ENCODE measurements at regions not wholly inside any gene's neighbourhood (a gene's known extent, or its start where the extent isn't known, plus 50 kb on each side); places are given as distances from the start of the nearest gene placed in this dataset.

GRCh38 chr7:124566583-124566982, 199.0 kb downstream of the GPR37 start:
- no peak overlapping the region for H3K4me3 ChIP-seq (ENCODE audit: extremely low read depth in 1 of 4, insufficient read depth in 2 of 4, low read depth in 3 of 4, low read length in 4 of 4)
- no peak overlapping the region for H3K23ac ChIP-seq (ENCODE audit: insufficient read length)
- H2BK120ac ChIP-seq (replicated peaks; ENCODE audit: low read depth, low read length), result no peak overlapping the region
- H3K27me3 ChIP-seq (replicated peaks in 1 of 4; ENCODE audit: control insufficient read depth in 3 of 4, extremely low read depth in 1 of 4, insufficient read depth in 3 of 4, low read length in 3 of 4), result no peaks in the 10 kb centered on the region
- DNase-seq (ENCODE audit: low read depth in 1 of 2, low spot score in 2 of 2) (peak in 1 of 2 experiments; percentile 13), FAIRE-seq (no peak)
- H3K23me2 ChIP-seq (ENCODE audit: low read depth, low read length), result no peaks in the 10 kb centered on the region; the same call in 1 of the 2 replicates
- H2AK5ac ChIP-seq (ENCODE audit: low read depth, low read length), result no peak overlapping the region
- no peak overlapping the region for H3K4me2 ChIP-seq (ENCODE audit: insufficient read depth in 1 of 2, low read depth in 2 of 2, low read length in 2 of 2)
- H3K36me3 ChIP-seq (ENCODE audit: control insufficient read depth in 2 of 4, insufficient read depth in 4 of 4, low read length in 3 of 4), result no peaks in the 10 kb centered on the region
- no peak overlapping the region for H3K18ac ChIP-seq (ENCODE audit: extremely low read depth, low read length)
- no peak overlapping the region for H3K56ac ChIP-seq (replicated peaks; ENCODE audit: insufficient read length, low read depth, low read length)
- no peak overlapping the region for H4K91ac ChIP-seq (replicated peaks; ENCODE audit: insufficient read length, low read length)
- H4K20me1 ChIP-seq (replicated peaks in 1 of 2; ENCODE audit: control insufficient read depth in 1 of 2, insufficient read depth in 2 of 2, low read length in 2 of 2), result no peaks in the 10 kb centered on the region
- H2AFZ ChIP-seq (ENCODE audit: low read length), result 0 out of 2 replicates have a peak overlapping the region, but pooled peaks have one; percentile 17
- WGBS, 2 experiments (ENCODE audit: extremely low coverage in 1 of 2, insufficient coverage in 1 of 2, insufficient read length in 1 of 2, insufficient replicate concordance in 2 of 2, low coverage in 1 of 2, low lambda C conversion rate in 2 of 2, missing lambda C conversion rate in 1 of 2), result 76% methylated on average over 5 of the region's 5 CpGs; no CpG with 5 or more reads in 1 of the 2 experiments
- H2BK15ac ChIP-seq (ENCODE audit: low read length), result no peak overlapping the region
- ChIA-PET POLR2A (ENCODE audit: partially characterized antibody) (no interaction called here), CTCF (ENCODE audit: partially characterized antibody) (interaction anchor here (1.5 kb wide), 1 partner anchor 218 kb away, joined by 3 read pairs; no protein-coding TSS in a partner anchor)
- no peak overlapping the region for H3K27ac ChIP-seq (ENCODE audit: low read depth, low read length)
- H3K9me3 ChIP-seq (ENCODE audit: insufficient read depth in 2 of 2, low read depth in 1 of 2, low read length in 1 of 2), result no peaks in the 10 kb centered on the region
- no peaks in the 10 kb centered on the region; a peak in 1 of 7 replicates for H3K4me1 ChIP-seq (replicated peaks in 1 of 4; ENCODE audit: control insufficient read depth in 3 of 4, insufficient read depth in 4 of 4, low read length in 3 of 4)
- H4K5ac ChIP-seq (ENCODE audit: insufficient read length, low read depth, low read length), result no peak overlapping the region
- H3K4ac ChIP-seq (replicated peaks; ENCODE audit: insufficient read length, low read depth, low read length), result no peak overlapping the region
- no peaks in the 10 kb centered on the region for H3K79me2 ChIP-seq (ENCODE audit: control insufficient read depth in 1 of 2, insufficient read depth in 2 of 2, low read length in 2 of 2)
- no peak overlapping the region for H3K9ac ChIP-seq (replicated peaks in 1 of 4; ENCODE audit: extremely low read depth in 1 of 4, low read depth in 3 of 4, low read length in 3 of 4)
- H4K8ac ChIP-seq (ENCODE audit: extremely low read depth, insufficient read depth, low read length), result no peak overlapping the region; the same call in 1 of the 2 replicates
- no peak overlapping the region for H3K14ac ChIP-seq (ENCODE audit: insufficient read length)
- H2BK20ac ChIP-seq (ENCODE audit: low read length), result no peak overlapping the region
- H2BK5ac ChIP-seq (ENCODE audit: low read depth, low read length), result no peak overlapping the region
- no peaks in the 10 kb centered on the region for H3K79me1 ChIP-seq (ENCODE audit: low read depth, low read length)
- H2BK12ac ChIP-seq (ENCODE audit: low read depth, low read length), result no peak overlapping the region
- TF ChIP-seq SRF (IDR thresholded peaks at IDR 0.05; ENCODE audit: low read depth, low read length), result no peak
- TF ChIP-seq TBP (IDR thresholded peaks at IDR 0.05; ENCODE audit: low read depth, low read length), result no peak
- no peak for TF ChIP-seq POLR2A (IDR thresholded peaks at IDR 0.05; ENCODE audit: control extremely low read depth in 1 of 2, low read depth in 2 of 2, low read length in 2 of 2)
- TF ChIP-seq JUN (IDR thresholded peaks at IDR 0.05; ENCODE audit: low read depth, low read length), result no peak
- TF ChIP-seq GABPA (IDR thresholded peaks at IDR 0.05; ENCODE audit: borderline replicate concordance, insufficient read depth, low read length), result no peak
- TF ChIP-seq KDM1A (IDR thresholded peaks at IDR 0.05; ENCODE audit: borderline replicate concordance, low read length), result no peak
- no peak for TF ChIP-seq RFX5 (IDR thresholded peaks at IDR 0.05; ENCODE audit: borderline replicate concordance, low read depth, low read length)
- TF ChIP-seq GTF2F1 (IDR thresholded peaks at IDR 0.05; ENCODE audit: borderline replicate concordance, low read depth, low read length), result no peak
- TF ChIP-seq ZNF274 (IDR thresholded peaks at IDR 0.05; ENCODE audit: borderline replicate concordance, extremely low read depth, low read length), result no peak
- no peak for TF ChIP-seq CTCF (IDR thresholded peaks at IDR 0.05; ENCODE audit: control extremely low read depth in 1 of 3, insufficient read depth in 1 of 3, low read depth in 1 of 3, low read length in 3 of 3)
- TF ChIP-seq RAD21 (IDR thresholded peaks at IDR 0.05 in 1 of 2, conservative IDR thresholded peaks at IDR 0.05 in 1 of 2; ENCODE audit: low read depth in 2 of 2, low read length in 2 of 2), result no peak
- no peak for TF ChIP-seq RBBP5 (IDR thresholded peaks at IDR 0.05; ENCODE audit: borderline replicate concordance, low read depth, low read length)
